ENCODE measurements at regions not wholly inside any gene's neighbourhood (a gene's known extent, or its start where the extent isn't known, plus 50 kb on each side); places are given as distances from the start of the nearest gene placed in this dataset.

DNA sequence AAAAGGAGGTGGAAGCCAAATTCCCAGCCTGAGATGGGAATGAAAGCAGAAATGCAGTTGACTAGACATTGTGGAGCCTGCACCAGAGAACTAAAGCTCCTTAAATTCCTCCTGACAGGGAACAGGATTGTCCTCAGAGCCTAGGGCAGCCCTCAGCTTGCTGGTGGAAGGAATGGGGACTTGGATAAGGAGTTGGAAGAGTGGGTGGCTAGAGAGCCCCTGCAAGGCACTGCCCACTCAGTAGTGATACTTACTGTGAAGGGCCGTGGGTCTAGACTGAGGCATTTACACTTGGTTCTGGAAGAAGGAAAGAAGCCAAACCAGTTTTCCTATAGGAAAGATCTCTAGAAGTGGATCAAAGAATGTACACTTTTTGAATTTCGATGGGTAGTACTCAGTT, 117.6 kb downstream of the PLCE1 start:
- TF ChIP-seq, protein P1, sequence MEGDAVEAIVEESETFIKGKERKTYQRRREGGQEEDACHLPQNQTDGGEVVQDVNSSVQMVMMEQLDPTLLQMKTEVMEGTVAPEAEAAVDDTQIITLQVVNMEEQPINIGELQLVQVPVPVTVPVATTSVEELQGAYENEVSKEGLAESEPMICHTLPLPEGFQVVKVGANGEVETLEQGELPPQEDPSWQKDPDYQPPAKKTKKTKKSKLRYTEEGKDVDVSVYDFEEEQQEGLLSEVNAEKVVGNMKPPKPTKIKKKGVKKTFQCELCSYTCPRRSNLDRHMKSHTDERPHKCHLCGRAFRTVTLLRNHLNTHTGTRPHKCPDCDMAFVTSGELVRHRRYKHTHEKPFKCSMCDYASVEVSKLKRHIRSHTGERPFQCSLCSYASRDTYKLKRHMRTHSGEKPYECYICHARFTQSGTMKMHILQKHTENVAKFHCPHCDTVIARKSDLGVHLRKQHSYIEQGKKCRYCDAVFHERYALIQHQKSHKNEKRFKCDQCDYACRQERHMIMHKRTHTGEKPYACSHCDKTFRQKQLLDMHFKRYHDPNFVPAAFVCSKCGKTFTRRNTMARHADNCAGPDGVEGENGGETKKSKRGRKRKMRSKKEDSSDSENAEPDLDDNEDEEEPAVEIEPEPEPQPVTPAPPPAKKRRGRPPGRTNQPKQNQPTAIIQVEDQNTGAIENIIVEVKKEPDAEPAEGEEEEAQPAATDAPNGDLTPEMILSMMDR (IDR thresholded peaks at IDR 0.05; ENCODE audit: low read length) = no peak
- TF ChIP-seq EZH2 (optimal IDR thresholded peaks at IDR 0.05; ENCODE audit: low read depth, low read length) (no peak), EZH2phosphoT487 (IDR thresholded peaks at IDR 0.05; ENCODE audit: low read length) (no peak)
